Cardiac fibroblast (primary cell): ENCODE measurements at regions not wholly inside any gene's neighbourhood (a gene's known extent, or its start where the extent isn't known, plus 50 kb on each side); places are given as distances from the start of the nearest gene placed in this dataset.

ENCODE experiments used
- DNase-seq, 2 donors: peaks; one replicate each; pipeline versions ENCODE4 v3.0.0 to v3.0.0-alpha.2; 2010; ENCODE audit warnings: low read depth in 2 of 2
- H3K4me3 ChIP-seq, 2 donors: replicated peaks in 1 of 2; 1 replicate in 1 of 2; 2 replicates in 1 of 2; pipeline ENCODE4 v1.5.1; 2011; ENCODE audit warnings: low read depth in 2 of 2, low read length in 2 of 2, mild to moderate bottlenecking in 2 of 2, moderate library complexity in 1 of 2
- TF ChIP-seq, protein P1 (sequence below): IDR thresholded peaks from one replicate; pipeline ENCODE4 v1.5.1; 2011; ENCODE audit warnings: low read depth, mild to moderate bottlenecking, low read length, inconsistent platforms

DNA sequence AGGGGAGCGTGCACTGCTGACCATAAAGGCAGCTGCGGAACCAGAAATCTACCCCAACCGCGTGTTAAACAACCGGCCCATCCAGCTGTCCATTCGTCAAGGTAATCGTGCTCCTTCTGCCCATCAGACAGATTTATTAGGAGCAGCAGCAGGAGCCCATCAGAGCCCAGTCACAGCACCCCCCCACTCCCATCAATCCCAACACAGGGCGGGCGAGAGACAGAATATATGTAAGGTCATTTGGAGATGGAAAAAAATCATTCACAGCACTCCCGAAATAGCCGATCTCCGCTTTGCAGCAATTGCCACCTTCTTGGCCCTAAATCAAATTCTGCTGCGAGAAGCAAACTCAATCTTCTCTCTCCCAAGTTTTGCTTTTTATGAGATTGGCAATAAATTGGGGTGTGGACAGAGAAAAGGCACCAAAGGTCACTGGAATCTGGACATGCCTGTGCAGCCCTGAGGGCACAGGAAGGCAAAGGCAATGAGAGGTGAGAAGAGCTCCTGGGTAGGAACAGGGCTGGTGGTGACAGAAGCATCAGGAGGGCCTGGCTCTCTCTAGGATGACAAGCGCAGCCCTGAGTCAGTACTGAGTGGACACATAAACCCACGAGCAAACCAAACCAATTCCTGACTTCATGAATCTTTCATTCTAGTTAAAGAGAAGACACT lies 145.0 kb upstream of the ZMIZ1 start:
- DNase-seq: no peak
- TF ChIP-seq, protein P1, sequence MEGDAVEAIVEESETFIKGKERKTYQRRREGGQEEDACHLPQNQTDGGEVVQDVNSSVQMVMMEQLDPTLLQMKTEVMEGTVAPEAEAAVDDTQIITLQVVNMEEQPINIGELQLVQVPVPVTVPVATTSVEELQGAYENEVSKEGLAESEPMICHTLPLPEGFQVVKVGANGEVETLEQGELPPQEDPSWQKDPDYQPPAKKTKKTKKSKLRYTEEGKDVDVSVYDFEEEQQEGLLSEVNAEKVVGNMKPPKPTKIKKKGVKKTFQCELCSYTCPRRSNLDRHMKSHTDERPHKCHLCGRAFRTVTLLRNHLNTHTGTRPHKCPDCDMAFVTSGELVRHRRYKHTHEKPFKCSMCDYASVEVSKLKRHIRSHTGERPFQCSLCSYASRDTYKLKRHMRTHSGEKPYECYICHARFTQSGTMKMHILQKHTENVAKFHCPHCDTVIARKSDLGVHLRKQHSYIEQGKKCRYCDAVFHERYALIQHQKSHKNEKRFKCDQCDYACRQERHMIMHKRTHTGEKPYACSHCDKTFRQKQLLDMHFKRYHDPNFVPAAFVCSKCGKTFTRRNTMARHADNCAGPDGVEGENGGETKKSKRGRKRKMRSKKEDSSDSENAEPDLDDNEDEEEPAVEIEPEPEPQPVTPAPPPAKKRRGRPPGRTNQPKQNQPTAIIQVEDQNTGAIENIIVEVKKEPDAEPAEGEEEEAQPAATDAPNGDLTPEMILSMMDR: no peak
- H3K4me3 ChIP-seq: no peak overlapping the region

DNA sequence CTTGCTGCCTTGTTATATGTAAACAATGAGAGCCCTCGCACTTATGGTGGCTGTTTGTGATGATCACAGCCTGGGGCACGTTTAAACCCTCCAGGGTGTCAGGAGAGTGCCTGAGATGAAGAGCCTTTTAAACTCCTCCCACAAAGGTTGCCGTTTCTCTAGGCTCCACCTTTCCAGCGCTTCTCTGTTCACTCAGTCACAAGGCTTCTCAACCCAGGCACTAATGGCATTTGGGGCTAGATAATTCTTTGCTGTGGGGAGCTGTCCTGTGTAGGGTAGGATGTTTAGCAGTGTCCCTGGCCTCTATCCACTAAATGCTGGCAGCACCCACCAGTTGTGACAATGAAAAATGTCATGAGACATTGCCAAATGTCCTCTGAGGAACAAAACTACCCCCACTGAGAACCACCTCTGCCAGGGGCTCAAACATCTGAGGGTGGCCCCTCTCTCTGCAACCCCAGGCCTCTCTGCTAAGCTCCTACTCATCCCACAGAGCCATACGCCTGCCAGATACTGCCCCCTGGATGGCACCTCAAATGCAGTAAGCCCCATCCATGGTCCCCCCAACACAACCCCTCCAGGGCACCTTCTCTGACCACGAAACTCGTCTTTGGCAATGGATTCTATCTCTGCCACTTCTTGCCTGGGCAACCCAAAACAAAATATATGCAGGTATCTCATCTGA lies 144.3 kb upstream of the ZMIZ1 start:
- no peak for DNase-seq
- TF ChIP-seq, protein P1: no peak
- no peak overlapping the region for H3K4me3 ChIP-seq

DNA sequence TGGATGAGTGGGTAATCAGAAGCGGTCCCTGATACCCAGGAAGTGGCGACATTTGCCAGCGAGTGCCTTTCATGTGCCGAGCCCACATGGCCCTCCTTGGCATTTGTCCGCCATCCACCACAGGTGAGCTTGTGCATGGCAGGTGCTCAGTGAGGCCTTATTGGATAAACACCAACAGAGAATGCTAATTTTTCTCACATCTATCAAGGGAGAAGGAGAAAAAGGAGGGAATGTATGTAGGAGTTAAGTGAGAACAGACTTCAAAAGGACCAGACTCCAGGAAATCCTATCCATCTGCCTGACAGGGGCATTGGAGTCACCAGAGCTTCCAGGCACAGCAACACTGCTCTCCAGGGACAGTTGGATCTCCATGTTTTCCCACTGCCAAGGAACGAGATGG lies 143.5 kb upstream of the ZMIZ1 start:
- TF ChIP-seq, protein P1: no peak
- DNase-seq: no peak
- no peak overlapping the region for H3K4me3 ChIP-seq

DNA sequence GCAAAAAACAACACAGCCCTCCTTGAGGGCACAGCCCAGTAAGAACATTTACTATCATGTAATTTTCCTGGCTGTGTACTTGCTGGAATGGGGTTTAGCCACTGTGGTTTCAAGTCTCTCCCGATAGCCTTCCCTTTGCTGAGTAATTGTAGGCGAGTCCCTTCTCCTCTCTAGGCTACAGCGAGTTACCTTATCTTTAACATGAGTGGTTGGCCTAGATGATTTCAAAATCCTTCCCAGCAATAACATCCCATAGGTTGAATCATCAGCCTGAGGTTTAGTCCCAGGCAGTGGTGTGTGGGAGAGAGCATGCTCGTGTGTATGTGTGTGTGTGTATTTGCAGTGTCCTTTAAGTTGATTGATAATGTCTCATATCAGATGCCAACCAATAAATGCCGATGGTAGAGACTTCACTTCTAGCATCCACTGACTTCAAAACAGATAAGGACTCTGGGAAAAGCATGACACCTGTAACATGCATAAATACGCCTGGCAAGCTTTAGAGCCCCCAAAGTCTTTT lies 142.9 kb upstream of the ZMIZ1 start:
- TF ChIP-seq, protein P1: no peak
- H3K4me3 ChIP-seq: no peak overlapping the region
- DNase-seq: peak; percentile 95 to 96

DNA sequence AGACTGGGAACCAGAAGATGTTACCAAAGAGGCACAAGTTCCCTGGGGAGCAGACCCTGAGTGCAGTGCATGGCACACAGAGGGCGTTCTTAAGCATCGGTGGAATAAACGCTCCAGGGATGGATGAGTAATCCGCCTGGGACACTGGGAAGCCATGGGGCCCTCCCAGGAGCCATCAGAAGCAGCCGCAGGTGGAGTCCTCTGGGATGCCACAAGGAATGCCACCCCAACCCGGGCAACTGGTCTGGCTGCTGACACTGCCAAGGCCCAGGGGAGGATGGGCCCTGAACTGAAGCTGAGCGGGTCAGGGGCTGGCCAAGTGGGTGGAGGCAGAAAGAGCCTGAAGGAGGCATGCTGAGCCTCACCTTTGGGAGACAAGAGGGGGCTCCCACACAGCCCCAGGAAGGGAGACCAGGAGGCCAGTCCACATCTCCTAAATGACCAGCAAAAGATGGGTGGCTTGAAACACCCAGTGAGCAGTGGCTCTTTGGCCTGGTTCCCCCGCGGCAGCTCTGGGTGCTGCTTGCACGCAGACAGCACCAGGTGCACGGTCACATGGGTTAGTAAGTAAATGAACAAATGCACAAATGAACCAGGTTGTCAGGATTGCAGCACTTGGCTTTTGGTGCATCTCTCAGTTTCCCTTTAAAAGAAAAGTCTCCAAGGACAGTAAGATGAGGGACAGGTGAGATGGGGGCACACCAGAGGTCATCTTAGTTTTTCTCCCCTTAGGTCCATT lies 141.3 kb upstream of the ZMIZ1 start:
- TF ChIP-seq, protein P1: no peak
- DNase-seq: no peak
- H3K4me3 ChIP-seq: no peak overlapping the region

DNA sequence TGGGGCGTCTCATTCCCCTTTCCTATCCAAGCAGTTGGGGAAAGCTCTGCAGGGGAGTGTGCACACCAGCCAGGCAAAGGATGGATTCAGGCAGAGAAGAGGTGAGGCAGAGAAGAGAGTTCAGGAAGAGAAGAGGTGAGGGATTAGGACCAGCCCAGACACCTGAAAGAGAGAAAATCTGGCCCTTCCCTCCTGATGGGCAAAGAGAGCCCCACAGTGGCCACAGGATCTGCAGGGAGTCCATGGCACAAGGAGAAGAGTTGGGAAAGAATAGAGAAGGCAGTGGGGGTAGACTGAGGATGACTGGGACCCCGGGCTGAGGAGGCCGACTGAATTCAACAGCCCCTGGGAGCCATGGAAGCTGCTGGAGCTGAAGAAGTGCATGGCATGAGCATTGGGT lies 140.4 kb upstream of the ZMIZ1 start:
- TF ChIP-seq, protein P1: no peak
- H3K4me3 ChIP-seq: no peak overlapping the region
- no peak for DNase-seq
